Esophagus squamous epithelium (tissue), 5 donors: ENCODE measurements at regions not wholly inside any gene's neighbourhood (a gene's known extent, or its start where the extent isn't known, plus 50 kb on each side); places are given as distances from the start of the nearest gene placed in this dataset.
"Not testable (repeated sequence)": the region's sequence is repeated elsewhere in the genome, so short reads cannot be mapped to it uniquely, and the experiment has no call there.

Experiments
- DNase-seq: peaks from one replicate; lab custom pipeline; 2025; lab: John Stamatoyannopoulos, UW
- H3K27ac ChIP-seq, 4 donors: fragments of 200-600 bp; sonication (generic); one replicate each; pipeline ENCODE4 v1.5.1; 2016 to 2019; ENCODE audit warnings: mild to moderate bottlenecking in 1 of 4
- H3K27me3 ChIP-seq, 4 donors: fragments of 200-600 bp; sonication (generic); 1 replicate in 3 of 4; 2 replicates in 1 of 4; pipeline versions ENCODE4 v1.5.1 to v1.6.0; 2017 to 2021; ENCODE audit warnings: antibody characterized with exemption in 1 of 4
- H3K36me3 ChIP-seq, 3 donors: fragments of 200-600 bp; sonication (generic); one replicate each; pipeline ENCODE4 v1.5.1; 2016 to 2019
- H3K4me1 ChIP-seq, 3 donors: fragments of 200-600 bp; sonication (generic); one replicate each; pipeline ENCODE4 v1.5.1; 2017 to 2019
- H3K4me3 ChIP-seq, 4 donors: fragments of 200-600 bp; sonication (generic); 1 replicate in 3 of 4; 2 replicates in 1 of 4; pipeline ENCODE4 v1.5.1; 2016 to 2019; ENCODE audit warnings: mild to moderate bottlenecking in 2 of 4, moderate library complexity in 1 of 4
- H3K9me3 ChIP-seq, 3 donors: fragments of 200-600 bp; sonication (generic); one replicate each; pipeline ENCODE4 v1.5.1; 2016 to 2019
- POLR2A ChIP-seq, 4 donors: fragments of 450-650 bp; IDR thresholded peaks; one replicate each; pipeline ENCODE4 v1.6.1; 2017; ENCODE audit warnings: antibody characterized with exemption in 4 of 4, mild to moderate bottlenecking in 4 of 4, moderate library complexity in 3 of 4
- WGBS, 2 donors: methylation state at CpG; one replicate each; pipeline ENCODE4 v1.1.5; 2018; 5-methylcytosine and 5-hydroxymethylcytosine counted together
- intact Hi-C: fragments of 100-400 bp; cut with DNase I; formaldehyde crosslinking; loops from one replicate; pipeline ENCODE4 v1.15.0; 2022
- TF ChIP-seq, protein P1 (sequence below), 6 experiments: fragments of 450-650 bp in 4 of 6; fragments of 200-600 bp in 2 of 6; sonication (generic) in 2 of 6; IDR thresholded peaks; one replicate each; pipeline ENCODE4 v1.5.1; 2016 to 2019; ENCODE audit warnings: antibody characterized with exemption in 6 of 6, mild to moderate bottlenecking in 4 of 6, moderate library complexity in 4 of 6
- donor health status: DM: yes; HTN: yes; CAD: no.

DNA sequence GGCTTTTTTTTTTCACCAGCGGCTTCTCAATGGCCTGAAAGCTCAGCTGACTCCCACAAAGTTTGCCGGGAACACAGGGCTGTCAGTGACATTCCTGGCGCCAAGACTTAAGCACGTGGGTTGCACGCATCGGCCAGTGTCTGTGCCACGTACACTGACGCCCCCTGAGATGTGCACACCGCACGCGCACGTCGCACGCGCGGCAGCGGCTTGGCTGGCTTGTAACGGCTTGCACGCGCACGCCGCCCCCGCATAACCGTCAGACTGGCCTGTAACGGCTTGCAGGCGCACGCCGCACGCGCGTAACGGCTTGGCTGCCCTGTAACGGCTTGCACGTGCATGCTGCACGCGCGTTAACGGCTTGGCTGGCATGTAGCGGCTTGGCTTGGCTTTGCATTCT lies 63.2 kb downstream of the CCDC74A start:
- TF ChIP-seq, protein P1, sequence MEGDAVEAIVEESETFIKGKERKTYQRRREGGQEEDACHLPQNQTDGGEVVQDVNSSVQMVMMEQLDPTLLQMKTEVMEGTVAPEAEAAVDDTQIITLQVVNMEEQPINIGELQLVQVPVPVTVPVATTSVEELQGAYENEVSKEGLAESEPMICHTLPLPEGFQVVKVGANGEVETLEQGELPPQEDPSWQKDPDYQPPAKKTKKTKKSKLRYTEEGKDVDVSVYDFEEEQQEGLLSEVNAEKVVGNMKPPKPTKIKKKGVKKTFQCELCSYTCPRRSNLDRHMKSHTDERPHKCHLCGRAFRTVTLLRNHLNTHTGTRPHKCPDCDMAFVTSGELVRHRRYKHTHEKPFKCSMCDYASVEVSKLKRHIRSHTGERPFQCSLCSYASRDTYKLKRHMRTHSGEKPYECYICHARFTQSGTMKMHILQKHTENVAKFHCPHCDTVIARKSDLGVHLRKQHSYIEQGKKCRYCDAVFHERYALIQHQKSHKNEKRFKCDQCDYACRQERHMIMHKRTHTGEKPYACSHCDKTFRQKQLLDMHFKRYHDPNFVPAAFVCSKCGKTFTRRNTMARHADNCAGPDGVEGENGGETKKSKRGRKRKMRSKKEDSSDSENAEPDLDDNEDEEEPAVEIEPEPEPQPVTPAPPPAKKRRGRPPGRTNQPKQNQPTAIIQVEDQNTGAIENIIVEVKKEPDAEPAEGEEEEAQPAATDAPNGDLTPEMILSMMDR (IDR thresholded peaks at IDR 0.05) = no peak
- TF ChIP-seq POLR2A (IDR thresholded peaks at IDR 0.05) = no peak
- no peak overlapping the region for H3K4me3 ChIP-seq
- no peak overlapping the region for H3K27ac ChIP-seq
- intact Hi-C loops = no loop called here
- no peaks in the 10 kb centered on the region for H3K9me3 ChIP-seq
- no peaks in the 10 kb centered on the region for H3K4me1 ChIP-seq
- DNase-seq = no peak
- H3K36me3 ChIP-seq = no peaks in the 10 kb centered on the region
- peaks cover 0 to 8% (median 0%) of the 10 kb centered on the region in 4 donors for H3K27me3 ChIP-seq
- 92 to 95% methylated on average over 6 to 31 of the region's 39 CpGs for WGBS, 2 donors

DNA sequence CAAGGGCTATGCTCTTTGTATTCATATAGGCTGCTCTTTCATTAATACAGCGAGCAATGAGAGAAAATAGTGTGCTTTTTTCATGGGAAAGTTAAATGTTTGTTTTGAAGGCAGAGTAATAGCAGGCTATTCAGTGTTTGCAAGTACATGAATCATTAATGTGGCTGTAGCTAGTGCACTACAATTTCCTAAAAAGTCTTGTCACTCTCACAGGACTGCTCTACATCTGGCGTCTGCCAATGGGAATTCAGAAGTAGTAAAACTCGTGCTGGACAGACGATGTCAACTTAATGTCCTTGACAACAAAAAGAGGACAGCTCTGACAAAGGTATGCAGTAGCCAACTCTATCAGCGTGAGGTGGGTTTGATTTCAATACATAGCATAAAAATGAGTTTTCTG lies 68.9 kb downstream of the CCDC74A start:
- DNase-seq, H3K4me3 ChIP-seq, H3K36me3 ChIP-seq, H3K27me3 ChIP-seq, H3K4me1 ChIP-seq, H3K27ac ChIP-seq, intact Hi-C loops, H3K9me3 ChIP-seq: not testable (repeated sequence)
- WGBS, 2 donors = 25 to 51% methylated on average over 3 to 4 of the region's 5 CpGs

DNA sequence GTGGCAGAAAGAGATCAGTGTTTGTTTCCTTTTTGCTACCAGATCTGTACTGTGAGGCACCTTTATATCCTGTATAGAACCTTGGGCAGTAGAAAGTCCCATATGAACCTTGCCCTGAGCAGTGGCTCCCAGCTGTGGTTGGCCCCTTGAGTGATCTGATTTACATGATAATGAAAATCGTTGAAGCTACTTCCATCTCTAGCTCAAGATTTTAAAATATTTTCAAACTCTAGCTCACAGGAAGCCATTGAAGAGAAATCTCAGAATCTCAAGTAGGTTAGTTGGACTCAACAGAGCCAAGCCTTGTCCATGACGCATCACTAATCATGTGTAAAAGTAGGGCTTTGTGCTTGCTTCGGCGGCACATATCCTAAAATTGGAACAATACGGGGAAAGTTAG lies 74.8 kb downstream of the CCDC74A start:
- H3K9me3 ChIP-seq, H3K27ac ChIP-seq, DNase-seq, H3K4me1 ChIP-seq, H3K27me3 ChIP-seq, intact Hi-C loops, H3K36me3 ChIP-seq, H3K4me3 ChIP-seq: not testable (repeated sequence)
- WGBS, 2 donors = 53 to 67% methylated on average over 2 to 4 of the region's 5 CpGs

DNA sequence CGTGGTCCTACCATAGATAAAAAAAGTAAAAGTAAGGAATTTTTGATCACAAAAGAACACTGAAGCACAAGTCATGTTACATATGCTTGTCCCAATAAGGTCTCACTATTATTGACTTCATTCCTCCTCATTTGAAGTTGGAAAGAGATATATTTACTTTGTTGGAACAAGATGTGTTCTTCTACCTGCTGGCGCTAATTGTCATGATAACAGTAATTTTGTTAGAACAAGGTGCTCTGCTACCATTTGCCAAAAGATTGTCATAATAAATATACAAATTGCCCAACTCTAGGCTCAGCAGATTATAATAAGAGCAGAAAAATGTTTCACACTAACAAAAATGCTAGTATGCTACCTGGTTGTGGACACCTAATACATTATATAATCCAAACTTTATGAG lies 77.0 kb downstream of the CCDC74A start:
- not testable (repeated sequence) for H3K27ac ChIP-seq

DNA sequence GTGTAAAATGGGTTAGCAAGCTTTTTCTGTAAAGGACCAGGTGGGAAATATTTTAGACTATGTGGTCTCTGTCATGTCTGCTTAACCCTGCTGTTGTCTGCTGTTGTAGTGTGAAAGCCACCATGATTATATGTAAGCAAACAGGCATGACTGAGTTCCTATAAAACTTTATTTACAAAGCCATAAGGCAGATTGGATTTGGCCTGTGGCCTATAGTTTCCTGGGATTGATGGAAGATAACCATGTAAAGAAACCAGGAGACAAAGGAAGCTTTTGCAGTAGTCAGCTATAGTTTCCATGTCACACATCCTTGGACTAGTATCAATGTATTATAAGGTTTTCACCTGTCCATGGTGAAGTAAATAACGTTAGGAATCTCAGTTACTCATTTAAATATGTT lies 78.7 kb downstream of the CCDC74A start:
- H3K36me3 ChIP-seq, intact Hi-C loops, H3K9me3 ChIP-seq, H3K27ac ChIP-seq, DNase-seq, H3K4me1 ChIP-seq, H3K4me3 ChIP-seq, H3K27me3 ChIP-seq: not testable (repeated sequence)
- WGBS, 2 donors = 34 to 36% methylated on average over 1 of the region's 1 CpG

More for the DNA sequence above, 77.0 kb downstream of the CCDC74A start:
- H3K4me3 ChIP-seq, H3K36me3 ChIP-seq, H3K9me3 ChIP-seq, DNase-seq, intact Hi-C loops, H3K27me3 ChIP-seq, H3K4me1 ChIP-seq: not testable (repeated sequence)
- WGBS, 2 donors = 66 to 85% methylated on average over 2 of the region's 2 CpGs

DNA sequence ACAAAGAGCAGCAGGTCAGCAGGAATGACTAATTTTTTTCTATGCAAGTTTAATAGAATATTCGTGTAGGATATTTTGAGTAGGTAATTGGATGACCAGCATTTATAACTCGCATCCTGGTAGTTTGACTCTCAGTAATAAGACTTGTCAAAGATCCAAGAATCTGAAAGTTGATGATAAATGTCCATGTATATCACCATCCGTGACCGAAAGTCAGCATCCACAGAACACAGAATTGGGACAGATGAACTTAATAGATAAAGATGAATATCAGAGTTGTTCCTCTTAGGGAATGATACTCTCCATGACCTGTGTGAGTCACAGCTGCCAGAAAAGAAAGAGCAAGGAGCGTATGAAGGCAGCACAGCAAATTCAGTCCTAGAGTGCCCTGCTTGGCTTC lies 79.4 kb downstream of the CCDC74A start:
- H3K36me3 ChIP-seq, H3K4me3 ChIP-seq, DNase-seq, H3K27ac ChIP-seq, intact Hi-C loops, H3K9me3 ChIP-seq, H3K27me3 ChIP-seq, H3K4me1 ChIP-seq: not testable (repeated sequence)
- WGBS, 2 donors = 44 to 46% methylated on average over 5 of the region's 5 CpGs

DNA sequence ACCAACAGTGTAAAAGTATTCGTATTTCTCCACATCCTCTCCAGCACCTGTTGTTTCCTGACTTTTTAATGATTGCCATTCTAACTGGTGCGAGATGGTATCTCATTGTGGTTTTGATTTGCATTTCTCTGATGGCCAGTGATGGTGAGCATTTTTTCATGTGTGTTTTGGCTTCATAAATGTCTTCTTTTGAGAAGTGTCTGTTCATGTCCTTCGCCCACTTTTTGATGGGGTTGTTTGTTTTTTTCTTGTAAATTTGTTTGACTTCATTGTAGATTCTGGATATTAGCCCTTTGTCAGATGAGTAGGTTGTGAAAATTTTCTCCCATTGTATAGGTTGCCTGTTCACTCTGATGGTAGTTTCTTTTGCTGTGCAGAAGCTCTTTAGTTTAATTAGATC lies 86.9 kb downstream of the CCDC74A start:
- H3K4me1 ChIP-seq, DNase-seq, H3K27me3 ChIP-seq, intact Hi-C loops, H3K4me3 ChIP-seq, H3K36me3 ChIP-seq, H3K9me3 ChIP-seq, H3K27ac ChIP-seq: not testable (repeated sequence)
- whole genome bisulfite sequencing, 2 donors = 71 to 88% methylated on average over 2 to 3 of the region's 3 CpGs

DNA sequence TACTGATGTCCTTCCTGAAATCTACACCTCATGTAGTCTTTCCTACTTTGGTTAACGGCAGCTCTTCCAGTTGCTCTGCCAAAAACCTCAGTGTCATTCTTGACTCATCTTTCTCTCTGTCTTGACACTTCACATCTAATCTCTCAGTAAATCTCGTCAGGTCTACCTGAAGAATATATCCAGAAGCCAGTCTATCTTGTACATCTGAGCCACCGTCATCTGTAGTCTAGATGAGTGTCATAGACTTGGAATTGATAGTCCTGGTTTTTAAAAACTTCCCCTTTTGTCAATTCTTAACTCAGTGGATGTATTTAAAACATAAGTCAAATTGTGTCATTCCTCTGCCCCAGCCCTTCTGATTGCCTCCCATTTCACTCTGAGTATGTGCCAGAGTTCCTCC lies 90.6 kb downstream of the CCDC74A start:
- H3K4me3 ChIP-seq, H3K27ac ChIP-seq, DNase-seq, H3K9me3 ChIP-seq, H3K4me1 ChIP-seq, H3K36me3 ChIP-seq, H3K27me3 ChIP-seq, intact Hi-C loops: not testable (repeated sequence)
- WGBS, 2 donors = 70 to 77% methylated on average over 3 of the region's 3 CpGs

DNA sequence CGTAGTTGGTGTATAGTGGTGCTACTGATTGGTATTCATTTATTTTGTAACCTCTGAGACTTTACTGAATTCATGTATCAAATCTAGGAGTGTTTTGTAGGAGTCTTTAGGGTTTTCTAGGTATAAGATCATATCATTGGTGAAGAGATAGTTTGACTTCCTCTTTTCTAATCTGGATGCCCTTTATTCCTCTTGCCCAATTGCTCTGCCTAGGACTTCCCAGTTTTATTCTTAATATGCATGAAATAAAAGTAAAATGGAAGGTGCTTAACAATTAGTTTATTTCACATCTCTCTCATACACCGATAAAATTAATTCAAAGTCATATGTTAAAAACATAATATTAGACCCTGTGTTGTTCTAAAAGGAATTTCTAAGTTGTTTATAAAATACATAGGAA lies 95.2 kb downstream of the CCDC74A start:
- H3K4me3 ChIP-seq, H3K4me1 ChIP-seq, H3K27me3 ChIP-seq, H3K27ac ChIP-seq, intact Hi-C loops, DNase-seq, H3K36me3 ChIP-seq, H3K9me3 ChIP-seq: not testable (repeated sequence)
- 88 to 93% methylated on average over 2 of the region's 2 CpGs for WGBS, 2 donors

DNA sequence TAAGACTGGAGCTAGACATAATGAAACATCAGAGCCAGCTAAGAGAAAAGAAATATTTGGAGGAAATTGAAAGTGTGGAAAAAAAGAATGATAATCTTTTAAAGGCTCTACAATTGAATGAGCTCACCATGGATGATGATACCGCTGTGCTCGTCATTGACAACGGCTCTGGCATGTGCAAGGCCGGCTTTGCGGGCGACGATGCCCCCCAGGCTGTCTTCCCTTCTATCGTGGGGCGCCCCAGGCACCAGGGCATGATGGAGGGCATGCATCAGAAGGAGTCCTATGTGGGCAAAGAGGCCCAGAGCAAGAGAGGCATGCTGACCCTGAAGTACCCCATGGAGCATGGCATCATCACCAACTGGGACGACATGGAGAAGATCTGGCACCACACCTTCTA lies 98.3 kb downstream of the CCDC74A start:
- DNase-seq, H3K36me3 ChIP-seq, intact Hi-C loops, H3K27me3 ChIP-seq, H3K4me1 ChIP-seq, H3K27ac ChIP-seq, H3K9me3 ChIP-seq, H3K4me3 ChIP-seq: not testable (repeated sequence)
- 62 to 93% methylated on average over 7 to 9 of the region's 10 CpGs for WGBS, 2 donors

DNA sequence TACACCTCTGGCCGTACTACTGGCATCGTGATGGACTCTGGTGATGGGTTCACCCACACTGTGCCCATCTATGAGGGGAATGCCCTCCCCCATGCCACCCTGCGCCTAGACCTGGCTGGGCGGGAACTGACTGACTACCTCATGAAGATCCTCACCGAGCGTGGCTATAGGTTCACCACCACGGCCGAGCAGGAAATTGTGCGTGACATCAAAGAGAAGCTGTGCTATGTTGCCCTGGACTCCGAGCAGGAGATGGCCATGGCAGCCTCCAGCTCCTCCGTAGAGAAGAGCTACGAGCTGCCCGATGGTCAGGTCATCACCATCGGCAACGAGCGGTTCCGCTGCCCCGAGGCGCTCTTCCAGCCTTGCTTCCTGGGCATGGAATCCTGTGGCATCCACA lies 98.9 kb downstream of the CCDC74A start:
- H3K27ac ChIP-seq, H3K4me3 ChIP-seq, H3K27me3 ChIP-seq, H3K36me3 ChIP-seq, intact Hi-C loops, H3K9me3 ChIP-seq, H3K4me1 ChIP-seq, DNase-seq: not testable (repeated sequence)
- WGBS, 2 donors = 83 to 88% methylated on average over 8 to 13 of the region's 19 CpGs

DNA sequence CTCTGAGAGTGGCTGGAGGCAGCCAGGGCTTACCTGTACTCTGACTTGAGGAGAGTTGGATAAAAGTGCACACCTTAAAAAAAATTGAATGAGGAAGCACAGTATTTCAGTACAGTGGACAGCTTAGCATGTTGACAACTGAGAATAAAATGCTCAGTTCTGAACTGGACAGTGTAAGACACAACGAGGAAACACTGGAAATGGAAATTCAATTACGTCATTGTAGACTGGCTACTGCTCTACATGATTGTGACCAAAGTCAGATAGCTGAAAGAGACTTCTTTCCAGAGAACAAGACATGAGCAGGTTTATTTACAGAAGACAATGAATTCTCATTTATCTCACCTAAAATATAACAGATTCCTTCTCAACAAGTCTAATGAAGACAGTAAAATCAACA lies 100.1 kb downstream of the CCDC74A start:
- 49 to 54% methylated on average over 2 of the region's 2 CpGs for WGBS, 2 donors
- DNase-seq, H3K27ac ChIP-seq, H3K36me3 ChIP-seq, H3K4me1 ChIP-seq, H3K27me3 ChIP-seq, intact Hi-C loops, H3K4me3 ChIP-seq, H3K9me3 ChIP-seq: not testable (repeated sequence)

DNA sequence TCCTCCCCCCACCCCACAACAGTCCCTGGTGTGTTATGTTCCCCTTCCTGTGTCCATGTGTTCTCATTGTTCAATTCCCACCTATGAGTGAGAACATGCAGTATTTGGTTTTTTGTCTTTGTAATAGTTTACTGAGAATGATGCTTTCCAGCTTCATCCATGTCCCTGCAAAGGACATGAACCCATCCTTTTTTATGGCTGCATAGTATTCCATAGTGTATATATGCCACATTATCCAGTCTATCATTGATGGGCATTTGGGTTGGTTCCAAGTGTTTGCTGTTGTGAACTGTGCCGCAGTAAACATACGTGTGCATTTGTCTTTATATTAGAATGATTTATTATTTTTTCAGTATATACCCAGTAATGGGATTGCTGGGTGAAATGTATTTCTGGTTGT lies 104.0 kb downstream of the CCDC74A start:
- DNase-seq, H3K27me3 ChIP-seq, H3K4me3 ChIP-seq, H3K36me3 ChIP-seq, intact Hi-C loops, H3K4me1 ChIP-seq, H3K27ac ChIP-seq, H3K9me3 ChIP-seq: not testable (repeated sequence)
- WGBS, 2 donors = 91 to 98% methylated on average over 2 of the region's 2 CpGs
